H9 (cell line): ENCODE measurements at regions not wholly inside any gene's neighbourhood (a gene's known extent, or its start where the extent isn't known, plus 50 kb on each side); places are given as distances from the start of the nearest gene placed in this dataset.

Experiments
- DNase-seq: peaks from one replicate; pipeline ENCODE4 v3.0.0-alpha.2; 2017
- H2AFZ ChIP-seq: one replicate; pipeline ENCODE4 v1.6.1; 2013; ENCODE audit warnings: mild to moderate bottlenecking, low read length, control low read depth, moderate library complexity
- H2AK5ac ChIP-seq: 2 replicates; pipeline ENCODE4 v1.6.1; 2013; ENCODE audit warnings: low read length, control low read depth, mixed read lengths; ENCODE audit not compliant: insufficient read length
- H2BK120ac ChIP-seq: one replicate; pipeline ENCODE4 v1.6.1; 2013; ENCODE audit warnings: low read depth, mild to moderate bottlenecking, low read length, control low read depth, inconsistent platforms; ENCODE audit not compliant: poor library complexity, severe bottlenecking
- H2BK12ac ChIP-seq: 2 replicates; pipeline ENCODE4 v1.6.1; 2013; ENCODE audit warnings: low read length, control low read depth, mixed read lengths, low read depth; ENCODE audit not compliant: insufficient read length
- H2BK15ac ChIP-seq: 2 replicates; pipeline ENCODE4 v1.6.1; 2013; ENCODE audit warnings: low read depth, low read length, control low read depth
- H2BK20ac ChIP-seq: one replicate; pipeline ENCODE4 v1.6.1; 2013; ENCODE audit warnings: low read depth, mild to moderate bottlenecking, low read length, control low read depth, inconsistent platforms; ENCODE audit not compliant: poor library complexity, severe bottlenecking
- H2BK5ac ChIP-seq: 2 replicates; pipeline ENCODE4 v1.6.1; 2013; ENCODE audit warnings: low read length, control low read depth, mixed read lengths; ENCODE audit not compliant: insufficient read length
- H3K14ac ChIP-seq: 2 replicates; pipeline ENCODE4 v1.6.1; 2013; ENCODE audit warnings: low read length, control low read depth; ENCODE audit not compliant: insufficient read depth
- H3K18ac ChIP-seq: 2 replicates; pipeline ENCODE4 v1.6.1; 2013; ENCODE audit warnings: low read depth, mild to moderate bottlenecking, mixed read lengths, low read length, control low read depth; ENCODE audit not compliant: insufficient read length
- H3K23ac ChIP-seq: 2 replicates; pipeline ENCODE4 v1.6.1; 2013; ENCODE audit warnings: low read length, control low read depth, mixed read lengths, low read depth; ENCODE audit not compliant: insufficient read length
- H3K23me2 ChIP-seq: 2 replicates; pipeline ENCODE4 v1.6.1; 2013; ENCODE audit warnings: low read depth, mild to moderate bottlenecking, mixed read lengths, low read length, control low read depth; ENCODE audit not compliant: insufficient read length, poor library complexity, severe bottlenecking
- H3K27ac ChIP-seq: 2 replicates; pipeline ENCODE4 v1.5.1; 2013; ENCODE audit warnings: low read length, control low read depth, mixed read lengths, low read depth; ENCODE audit not compliant: insufficient read length
- H3K27me3 ChIP-seq: 2 replicates; pipeline ENCODE4 v1.6.1; 2013; ENCODE audit warnings: low read length, control low read depth, inconsistent platforms; ENCODE audit not compliant: insufficient read depth
- H3K4ac ChIP-seq: 2 replicates; pipeline ENCODE4 v1.6.1; 2013; ENCODE audit warnings: low read depth, mild to moderate bottlenecking, control low read depth, inconsistent platforms, low read length, moderate library complexity
- H3K4me1 ChIP-seq: 2 replicates; pipeline ENCODE4 v1.6.1; 2013; ENCODE audit warnings: low read length, control low read depth, inconsistent platforms; ENCODE audit not compliant: insufficient read depth
- H3K4me2 ChIP-seq: 2 replicates; pipeline ENCODE4 v1.6.1; 2013; ENCODE audit warnings: low read length, control low read depth, mixed read lengths; ENCODE audit not compliant: insufficient read length, insufficient read depth
- H3K56ac ChIP-seq: 2 replicates; pipeline ENCODE4 v1.6.1; 2013; ENCODE audit warnings: low read depth, mild to moderate bottlenecking, mixed read lengths, low read length, control low read depth; ENCODE audit not compliant: insufficient read length
- H3K79me1 ChIP-seq: 2 replicates; pipeline ENCODE4 v1.6.1; 2013; ENCODE audit warnings: low read depth, mild to moderate bottlenecking, moderate library complexity, low read length, control low read depth, inconsistent platforms; ENCODE audit not compliant: insufficient read depth, poor library complexity, severe bottlenecking
- H3K79me2 ChIP-seq: 2 replicates; pipeline ENCODE4 v1.6.1; 2013; ENCODE audit warnings: low read length, control low read depth, inconsistent platforms; ENCODE audit not compliant: insufficient read depth
- H3K9ac ChIP-seq: 2 replicates; pipeline ENCODE4 v1.6.1; 2013; ENCODE audit warnings: low read length, control low read depth, mixed read lengths; ENCODE audit not compliant: insufficient read length; ENCODE audit errors: extremely low read depth
- H3K9me3 ChIP-seq: one replicate; pipeline ENCODE4 v1.6.1; 2013; ENCODE audit warnings: low read depth, low read length, inconsistent platforms; ENCODE audit not compliant: control insufficient read depth
- H3T11ph ChIP-seq: one replicate; pipeline ENCODE4 v1.6.1; 2013; ENCODE audit warnings: mild to moderate bottlenecking, low read length, control low read depth, inconsistent platforms
- H4K20me1 ChIP-seq: one replicate; pipeline ENCODE4 v1.6.1; 2013; ENCODE audit not compliant: control insufficient read depth, insufficient read length, insufficient read depth
- H4K5ac ChIP-seq: 2 replicates; pipeline ENCODE4 v1.6.1; 2013; ENCODE audit warnings: low read depth, mild to moderate bottlenecking, mixed read lengths, low read length, control low read depth; ENCODE audit not compliant: insufficient read length
- H4K8ac ChIP-seq: replicated peaks from 2 replicates; pipeline ENCODE4 v1.6.1; 2013; ENCODE audit warnings: low read length, control low read depth, mixed read lengths, low read depth; ENCODE audit not compliant: insufficient read length
- H4K91ac ChIP-seq: 2 replicates; pipeline ENCODE4 v1.6.1; 2013; ENCODE audit warnings: low read depth, mild to moderate bottlenecking, moderate library complexity, mixed read lengths, low read length, control low read depth; ENCODE audit not compliant: insufficient read length
- H3K27ac Mint-ChIP-seq, 3 experiments: 2 replicates in 2 of 3; 3 replicates in 1 of 3; pipeline ENCODE4 v1.8.0; 2020 to 2021; ENCODE audit warnings: mixed read lengths in 3 of 3, mild to moderate bottlenecking in 1 of 3, moderate library complexity in 1 of 3
- H3K27me3 Mint-ChIP-seq: 2 replicates; pipeline ENCODE4 v1.8.0; 2021; ENCODE audit warnings: low read depth, mild to moderate bottlenecking, moderate library complexity, mixed read lengths
- H3K36me3 Mint-ChIP-seq, 3 experiments: 2 replicates in 2 of 3; 3 replicates in 1 of 3; pipeline ENCODE4 v1.8.0; 2020 to 2021; ENCODE audit warnings: low read depth in 3 of 3, mixed read lengths in 3 of 3; ENCODE audit not compliant: insufficient read depth in 1 of 3
- H3K4me1 Mint-ChIP-seq, 2 experiments: 2 replicates each; pipeline ENCODE4 v1.8.0; 2020; ENCODE audit warnings: mixed read lengths in 2 of 2
- H3K4me3 Mint-ChIP-seq, 2 experiments: 2 replicates in 1 of 2; 3 replicates in 1 of 2; pipeline ENCODE4 v1.8.0; 2020 to 2021; ENCODE audit warnings: mild to moderate bottlenecking in 2 of 2, mixed read lengths in 2 of 2, moderate library complexity in 1 of 2
- H3K9me3 Mint-ChIP-seq, 2 experiments: 2 replicates in 1 of 2; 3 replicates in 1 of 2; pipeline ENCODE4 v1.8.0; 2020; ENCODE audit warnings: mild to moderate bottlenecking in 2 of 2, mixed read lengths in 2 of 2, moderate library complexity in 1 of 2
- CTCF ChIP-seq: fragments of 200-600 bp; sonication (generic); conservative IDR thresholded peaks from 3 replicates; pipeline ENCODE4 v1.8.0; 2021; ENCODE audit warnings: antibody characterized with exemption, mild to moderate bottlenecking
- WGBS: extraction: QIAGEN DNeasy Blood & Tissue Kit; methylation state at CpG from one replicate; pipeline ENCODE4 v1.1.7; 2013; ENCODE audit warnings: missing lambda C conversion rate, low lambda C conversion rate, mixed read lengths; ENCODE audit not compliant: insufficient read length; ENCODE audit errors: extremely low coverage; 5-methylcytosine and 5-hydroxymethylcytosine counted together

GRCh38 chr6:130600880-130601341, 226.3 kb upstream of the SMLR1 start:
- H3K14ac ChIP-seq, result no peak overlapping the region
- no peaks in the 10 kb centered on the region for H3K79me2 ChIP-seq
- no peak overlapping the region for H2BK120ac ChIP-seq
- no peaks in the 10 kb centered on the region; a peak in 1 of 5 replicates for H3K9me3 Mint-ChIP-seq
- H3K4me1 Mint-ChIP-seq, result peaks cover 4 to 5% of the 10 kb centered on the region in 2 experiments; a peak in 2 of 4 replicates
- DNase-seq, result no peak
- no peak overlapping the region for H3K4me3 Mint-ChIP-seq
- no peaks in the 10 kb centered on the region for H3K23me2 ChIP-seq
- TF ChIP-seq CTCF, result no peak
- H3K18ac ChIP-seq, result no peak overlapping the region
- WGBS, result no CpG with 5 or more reads among the region's 2 CpGs
- H3K56ac ChIP-seq, result no peak overlapping the region
- H3K27ac ChIP-seq, result no peak overlapping the region
- no peaks in the 10 kb centered on the region for H3K27me3 ChIP-seq
- H2BK20ac ChIP-seq, result no peak overlapping the region
- no peaks in the 10 kb centered on the region for H3K79me1 ChIP-seq
- H3K36me3 Mint-ChIP-seq, result no peaks in the 10 kb centered on the region
- no peak overlapping the region for H2BK5ac ChIP-seq
- peak overlapping the region in 1 of 3 experiments; percentile 41; a peak in 1 of 7 replicates for H3K27ac Mint-ChIP-seq
- no peak overlapping the region for H2AFZ ChIP-seq
- H4K5ac ChIP-seq, result no peak overlapping the region
- no peaks in the 10 kb centered on the region; the same call in 1 of the 2 replicates for H3K27me3 Mint-ChIP-seq
- no peak overlapping the region for H4K8ac ChIP-seq
- H3K4me2 ChIP-seq, result no peak overlapping the region
- no peak overlapping the region for H4K91ac ChIP-seq
- no peak overlapping the region for H3K23ac ChIP-seq
- H3K4ac ChIP-seq, result no peak overlapping the region
- H4K20me1 ChIP-seq, result no peaks in the 10 kb centered on the region
- H2AK5ac ChIP-seq, result no peak overlapping the region
- no peaks in the 10 kb centered on the region for H3K9me3 ChIP-seq
- H3K4me1 ChIP-seq, result no peaks in the 10 kb centered on the region
- no peak overlapping the region for H2BK12ac ChIP-seq
- no peak overlapping the region for H2BK15ac ChIP-seq
- H3T11ph ChIP-seq, result no peak overlapping the region
- no peak overlapping the region for H3K9ac ChIP-seq
